Kidney epithelial cell (primary cell): ENCODE measurements at regions not wholly inside any gene's neighbourhood (a gene's known extent, or its start where the extent isn't known, plus 50 kb on each side); places are given as distances from the start of the nearest gene placed in this dataset.

Experiments
- DNase-seq: peaks from one replicate; pipeline ENCODE4 v3.0.0-alpha.2; 2010; ENCODE audit warnings: low read depth
- H3K27me3 ChIP-seq: 2 replicates; pipeline ENCODE4 v1.6.0; 2011; ENCODE audit warnings: low read length; ENCODE audit not compliant: control insufficient read depth, insufficient read depth
- H3K36me3 ChIP-seq: 2 replicates; pipeline ENCODE4 v1.5.1; 2011; ENCODE audit warnings: low read length; ENCODE audit not compliant: control insufficient read depth, insufficient read depth
- H3K4me3 ChIP-seq: 2 replicates; pipeline ENCODE4 v1.5.1; 2011; ENCODE audit warnings: low read depth, mild to moderate bottlenecking, control low read depth, low read length
- TF ChIP-seq, protein P1 (sequence below): IDR thresholded peaks from 2 replicates; pipeline ENCODE4 v1.5.1; 2011; ENCODE audit warnings: mild to moderate bottlenecking, moderate library complexity, low read length, control low read depth, inconsistent platforms; ENCODE audit not compliant: insufficient read depth, poor library complexity, severe bottlenecking

DNA sequence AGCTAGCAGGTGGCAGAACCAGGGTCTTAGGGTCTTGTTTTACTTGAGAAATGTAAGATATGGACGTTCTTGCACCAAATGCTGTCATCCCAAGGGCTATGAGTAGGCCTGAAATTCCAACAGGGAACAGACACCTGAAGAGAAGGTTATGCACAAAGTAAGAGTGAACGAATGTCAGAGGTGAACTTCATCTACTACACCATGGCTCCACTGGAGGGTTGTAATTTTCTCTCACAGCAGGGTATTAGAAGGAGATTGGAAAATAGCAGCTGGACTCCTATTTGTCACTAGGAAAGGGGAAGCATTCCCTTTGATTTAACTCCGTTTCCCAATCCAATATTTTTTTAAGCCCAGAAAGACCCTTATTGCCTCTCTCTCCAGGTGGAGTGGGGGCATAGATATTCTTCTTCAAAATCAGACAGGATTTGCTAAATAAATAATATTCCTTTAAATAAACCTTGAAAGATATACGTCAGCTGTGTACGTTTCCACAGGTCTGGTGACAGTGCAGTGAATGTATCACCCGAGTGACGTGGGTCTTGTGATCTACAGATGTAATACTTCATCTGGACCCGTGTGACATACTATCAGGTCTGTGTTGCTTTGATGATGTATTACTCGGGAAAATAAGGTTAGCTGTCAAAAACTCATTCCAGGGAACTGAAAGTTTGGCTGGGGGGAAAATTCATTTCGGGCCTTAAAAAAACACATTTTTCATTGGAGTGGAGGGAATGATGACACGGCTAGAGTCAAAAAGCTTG is 302.6 kb downstream of the CHL1 start:
- no peak for DNase-seq
- Histone ChIP-seq H3K4me3 (no peak overlapping the region), H3K36me3 (no peaks in the 10 kb centered on the region), H3K27me3 (no peaks in the 10 kb centered on the region)
- TF ChIP-seq, protein P1, sequence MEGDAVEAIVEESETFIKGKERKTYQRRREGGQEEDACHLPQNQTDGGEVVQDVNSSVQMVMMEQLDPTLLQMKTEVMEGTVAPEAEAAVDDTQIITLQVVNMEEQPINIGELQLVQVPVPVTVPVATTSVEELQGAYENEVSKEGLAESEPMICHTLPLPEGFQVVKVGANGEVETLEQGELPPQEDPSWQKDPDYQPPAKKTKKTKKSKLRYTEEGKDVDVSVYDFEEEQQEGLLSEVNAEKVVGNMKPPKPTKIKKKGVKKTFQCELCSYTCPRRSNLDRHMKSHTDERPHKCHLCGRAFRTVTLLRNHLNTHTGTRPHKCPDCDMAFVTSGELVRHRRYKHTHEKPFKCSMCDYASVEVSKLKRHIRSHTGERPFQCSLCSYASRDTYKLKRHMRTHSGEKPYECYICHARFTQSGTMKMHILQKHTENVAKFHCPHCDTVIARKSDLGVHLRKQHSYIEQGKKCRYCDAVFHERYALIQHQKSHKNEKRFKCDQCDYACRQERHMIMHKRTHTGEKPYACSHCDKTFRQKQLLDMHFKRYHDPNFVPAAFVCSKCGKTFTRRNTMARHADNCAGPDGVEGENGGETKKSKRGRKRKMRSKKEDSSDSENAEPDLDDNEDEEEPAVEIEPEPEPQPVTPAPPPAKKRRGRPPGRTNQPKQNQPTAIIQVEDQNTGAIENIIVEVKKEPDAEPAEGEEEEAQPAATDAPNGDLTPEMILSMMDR = no peak

DNA sequence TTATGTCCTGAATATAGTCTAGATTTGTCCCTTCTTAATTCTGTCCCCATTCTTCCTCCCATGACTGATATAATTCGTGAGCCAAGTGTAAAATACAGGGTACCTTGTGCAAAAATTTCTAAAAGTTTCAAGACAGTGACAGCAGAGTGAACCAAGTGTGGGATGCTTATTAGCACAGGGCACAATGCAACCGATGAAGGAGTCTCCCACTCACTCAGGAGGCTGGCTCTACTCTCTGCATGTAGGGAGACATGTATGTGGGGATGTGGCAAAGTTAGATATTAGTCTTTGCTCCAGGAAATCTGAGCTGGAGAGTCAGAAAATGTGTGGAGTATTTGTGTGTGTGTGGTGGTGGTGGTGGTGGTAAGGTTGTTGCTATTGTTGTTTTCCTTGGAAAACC is 305.9 kb downstream of the CHL1 start:
- no peaks in the 10 kb centered on the region for H3K36me3 ChIP-seq
- DNase-seq = no peak
- H3K4me3 ChIP-seq = no peak overlapping the region
- no peaks in the 10 kb centered on the region for H3K27me3 ChIP-seq
- TF ChIP-seq, protein P1 = no peak

DNA sequence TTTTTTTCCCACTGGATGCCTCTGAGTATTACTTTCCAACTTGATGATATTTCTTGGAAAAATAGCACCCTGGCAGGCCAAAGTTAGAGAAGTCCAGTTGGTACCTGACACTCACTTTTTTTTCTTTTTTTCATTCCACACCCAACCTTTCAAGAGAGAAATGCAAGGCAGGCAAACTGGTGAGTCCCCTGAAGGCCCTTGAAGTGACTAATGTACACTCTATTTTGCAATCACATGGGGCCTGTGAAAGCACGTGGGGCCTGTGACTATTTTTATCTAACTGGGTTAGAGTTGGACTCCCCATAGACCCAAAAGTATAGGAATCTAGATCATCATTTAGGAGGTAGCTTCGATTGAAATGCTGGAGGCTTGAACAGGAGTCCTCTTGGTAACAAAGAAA is 316.7 kb downstream of the CHL1 start:
- TF ChIP-seq, protein P1 = no peak
- no peak for DNase-seq
- no peak overlapping the region for H3K4me3 ChIP-seq

DNA sequence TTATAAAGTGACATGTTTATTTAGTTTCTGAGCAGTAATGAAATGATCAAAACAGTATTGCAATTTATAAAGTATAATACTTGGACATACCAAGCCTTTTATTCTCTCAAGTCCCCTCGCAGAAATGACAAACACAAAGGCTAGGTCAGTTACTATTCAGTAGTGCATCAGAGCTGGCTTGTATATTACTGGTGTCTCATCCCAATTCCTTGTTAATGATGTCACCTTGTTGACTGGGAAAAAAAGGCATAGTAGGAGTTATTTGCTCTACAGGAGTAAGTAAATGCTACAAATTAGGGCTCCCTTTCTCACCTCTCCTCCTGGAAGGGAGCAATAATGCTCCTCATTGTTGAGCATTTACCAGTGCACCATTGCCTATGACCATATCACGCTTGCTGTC is 317.6 kb downstream of the CHL1 start:
- DNase-seq = no peak
- TF ChIP-seq, protein P1 = no peak
- Histone ChIP-seq H3K36me3 (no peaks in the 10 kb centered on the region), H3K4me3 (no peak overlapping the region), H3K27me3 (no peaks in the 10 kb centered on the region)

More for the DNA sequence above, 316.7 kb downstream of the CHL1 start:
- Histone ChIP-seq H3K27me3 (no peaks in the 10 kb centered on the region), H3K36me3 (no peaks in the 10 kb centered on the region)

DNA sequence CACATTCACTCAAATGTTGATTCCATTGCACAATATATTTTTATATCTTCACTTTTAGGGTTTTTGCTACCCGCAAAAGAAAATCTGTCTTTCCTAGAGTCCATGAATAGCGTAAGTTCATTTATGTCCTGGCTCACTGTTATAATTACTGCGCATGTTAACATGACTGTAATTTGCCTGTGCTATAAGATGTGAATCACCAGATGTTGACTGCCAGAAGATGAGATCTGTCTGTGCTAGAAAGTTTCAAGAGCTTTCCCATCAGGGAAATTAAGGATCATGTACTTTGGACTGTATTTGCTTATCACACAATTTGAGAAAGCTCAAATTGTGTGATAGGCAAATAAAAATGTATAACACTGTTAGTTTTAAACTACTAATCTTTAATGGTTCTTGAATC is 322.5 kb downstream of the CHL1 start:
- H3K4me3 ChIP-seq = no peak overlapping the region
- TF ChIP-seq, protein P1 = no peak
- no peak for DNase-seq
- H3K36me3 ChIP-seq = no peaks in the 10 kb centered on the region
- H3K27me3 ChIP-seq = no peaks in the 10 kb centered on the region

DNA sequence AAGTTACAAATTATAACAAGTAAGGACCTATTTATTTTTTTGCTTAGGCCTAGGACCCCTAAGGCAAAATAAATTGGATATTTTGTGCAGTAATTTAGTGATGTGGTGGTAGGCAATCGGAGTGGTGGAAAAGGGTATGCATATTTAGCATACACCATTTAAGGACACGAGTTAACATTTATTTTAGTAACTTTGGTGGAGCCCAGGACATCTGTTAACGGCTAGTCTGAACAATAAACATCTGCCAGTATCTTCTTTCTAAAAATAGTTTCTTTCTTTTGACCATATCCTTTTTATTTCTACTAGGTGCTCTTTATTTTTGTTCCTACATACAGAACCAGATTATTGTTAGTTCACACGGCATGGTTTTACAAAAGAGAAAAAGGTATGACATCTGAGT is 326.3 kb downstream of the CHL1 start:
- DNase-seq = no peak
- Histone ChIP-seq H3K4me3 (no peak overlapping the region), H3K27me3 (no peaks in the 10 kb centered on the region), H3K36me3 (no peaks in the 10 kb centered on the region)
- TF ChIP-seq, protein P1 = no peak
